ENCODE measurements at regions not wholly inside any gene's neighbourhood (a gene's known extent, or its start where the extent isn't known, plus 50 kb on each side); places are given as distances from the start of the nearest gene placed in this dataset.

DNA sequence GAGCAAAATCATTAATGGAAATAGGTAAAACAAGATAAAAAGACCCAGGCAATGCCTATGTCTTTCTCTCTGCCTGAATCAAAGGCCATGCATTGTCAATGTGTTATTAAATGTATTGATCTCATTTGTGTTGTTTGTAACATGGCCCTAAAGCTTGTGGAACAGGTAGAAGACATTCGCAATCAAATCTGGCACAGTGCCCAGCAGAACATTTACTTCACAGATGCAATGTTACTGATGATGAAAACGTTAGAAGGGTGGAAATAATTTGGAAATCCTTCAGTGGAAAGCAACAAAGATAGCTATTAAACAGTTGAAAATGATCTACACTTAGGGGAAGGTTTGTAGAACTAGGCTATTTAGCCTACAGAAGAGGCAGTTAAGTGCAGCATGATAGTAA is 368.2 kb downstream of the EPHA4 start:
- Histone ChIP-seq H2AFZ (ENCODE audit: low read depth, low read length) (no peak overlapping the region), H3K36me3 (ENCODE audit: insufficient read depth, low read length) (no peaks in the 10 kb centered on the region), H3K9ac (ENCODE audit: low read length) (no peak overlapping the region), H3K4me2 (ENCODE audit: low read length) (no peak overlapping the region), H3K27ac (ENCODE audit: low read length) (no peak overlapping the region), H3K9me2 (ENCODE audit: insufficient read depth, low read length) (no peaks in the 10 kb centered on the region), H3K4me3 (ENCODE audit: low read length) (no peak overlapping the region), H3K27me3 (ENCODE audit: insufficient read depth, low read depth, low read length) (no peaks in the 10 kb centered on the region), H3F3A (ENCODE audit: insufficient read depth, low read length, poor library complexity, severe bottlenecking) (no peaks in the 10 kb centered on the region), H3K79me2 (replicated peaks; ENCODE audit: insufficient read depth, low read length) (no peaks in the 10 kb centered on the region), H3K9me3 (ENCODE audit: low read length) (no peaks in the 10 kb centered on the region), H4K20me1 (ENCODE audit: insufficient read depth) (no peaks in the 10 kb centered on the region)
- TF ChIP-seq SMC3 (conservative IDR thresholded peaks at IDR 0.05; ENCODE audit: poor library complexity) (no peak), POLR2AphosphoS5 (IDR thresholded peaks at IDR 0.05) (no peak), RAD21 (conservative IDR thresholded peaks at IDR 0.05) (no peak), TAF1 (IDR thresholded peaks at IDR 0.05; ENCODE audit: low read depth) (no peak), EZH2 (IDR thresholded peaks at IDR 0.05; ENCODE audit: borderline replicate concordance, insufficient read depth, low read length, poor library complexity, severe bottlenecking) (no peak), MXI1 (conservative IDR thresholded peaks at IDR 0.05; ENCODE audit: poor library complexity, severe bottlenecking) (no peak), EP300 (conservative IDR thresholded peaks at IDR 0.05; ENCODE audit: poor library complexity, severe bottlenecking) (no peak)
- TF ChIP-seq, protein P1, sequence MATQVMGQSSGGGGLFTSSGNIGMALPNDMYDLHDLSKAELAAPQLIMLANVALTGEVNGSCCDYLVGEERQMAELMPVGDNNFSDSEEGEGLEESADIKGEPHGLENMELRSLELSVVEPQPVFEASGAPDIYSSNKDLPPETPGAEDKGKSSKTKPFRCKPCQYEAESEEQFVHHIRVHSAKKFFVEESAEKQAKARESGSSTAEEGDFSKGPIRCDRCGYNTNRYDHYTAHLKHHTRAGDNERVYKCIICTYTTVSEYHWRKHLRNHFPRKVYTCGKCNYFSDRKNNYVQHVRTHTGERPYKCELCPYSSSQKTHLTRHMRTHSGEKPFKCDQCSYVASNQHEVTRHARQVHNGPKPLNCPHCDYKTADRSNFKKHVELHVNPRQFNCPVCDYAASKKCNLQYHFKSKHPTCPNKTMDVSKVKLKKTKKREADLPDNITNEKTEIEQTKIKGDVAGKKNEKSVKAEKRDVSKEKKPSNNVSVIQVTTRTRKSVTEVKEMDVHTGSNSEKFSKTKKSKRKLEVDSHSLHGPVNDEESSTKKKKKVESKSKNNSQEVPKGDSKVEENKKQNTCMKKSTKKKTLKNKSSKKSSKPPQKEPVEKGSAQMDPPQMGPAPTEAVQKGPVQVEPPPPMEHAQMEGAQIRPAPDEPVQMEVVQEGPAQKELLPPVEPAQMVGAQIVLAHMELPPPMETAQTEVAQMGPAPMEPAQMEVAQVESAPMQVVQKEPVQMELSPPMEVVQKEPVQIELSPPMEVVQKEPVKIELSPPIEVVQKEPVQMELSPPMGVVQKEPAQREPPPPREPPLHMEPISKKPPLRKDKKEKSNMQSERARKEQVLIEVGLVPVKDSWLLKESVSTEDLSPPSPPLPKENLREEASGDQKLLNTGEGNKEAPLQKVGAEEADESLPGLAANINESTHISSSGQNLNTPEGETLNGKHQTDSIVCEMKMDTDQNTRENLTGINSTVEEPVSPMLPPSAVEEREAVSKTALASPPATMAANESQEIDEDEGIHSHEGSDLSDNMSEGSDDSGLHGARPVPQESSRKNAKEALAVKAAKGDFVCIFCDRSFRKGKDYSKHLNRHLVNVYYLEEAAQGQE (IDR thresholded peaks at IDR 0.05; ENCODE audit: borderline replicate concordance), result no peak
- TF ChIP-seq, protein P2, sequence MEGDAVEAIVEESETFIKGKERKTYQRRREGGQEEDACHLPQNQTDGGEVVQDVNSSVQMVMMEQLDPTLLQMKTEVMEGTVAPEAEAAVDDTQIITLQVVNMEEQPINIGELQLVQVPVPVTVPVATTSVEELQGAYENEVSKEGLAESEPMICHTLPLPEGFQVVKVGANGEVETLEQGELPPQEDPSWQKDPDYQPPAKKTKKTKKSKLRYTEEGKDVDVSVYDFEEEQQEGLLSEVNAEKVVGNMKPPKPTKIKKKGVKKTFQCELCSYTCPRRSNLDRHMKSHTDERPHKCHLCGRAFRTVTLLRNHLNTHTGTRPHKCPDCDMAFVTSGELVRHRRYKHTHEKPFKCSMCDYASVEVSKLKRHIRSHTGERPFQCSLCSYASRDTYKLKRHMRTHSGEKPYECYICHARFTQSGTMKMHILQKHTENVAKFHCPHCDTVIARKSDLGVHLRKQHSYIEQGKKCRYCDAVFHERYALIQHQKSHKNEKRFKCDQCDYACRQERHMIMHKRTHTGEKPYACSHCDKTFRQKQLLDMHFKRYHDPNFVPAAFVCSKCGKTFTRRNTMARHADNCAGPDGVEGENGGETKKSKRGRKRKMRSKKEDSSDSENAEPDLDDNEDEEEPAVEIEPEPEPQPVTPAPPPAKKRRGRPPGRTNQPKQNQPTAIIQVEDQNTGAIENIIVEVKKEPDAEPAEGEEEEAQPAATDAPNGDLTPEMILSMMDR (IDR thresholded peaks at IDR 0.05; ENCODE audit: poor library complexity, severe bottlenecking), result no peak

DNA sequence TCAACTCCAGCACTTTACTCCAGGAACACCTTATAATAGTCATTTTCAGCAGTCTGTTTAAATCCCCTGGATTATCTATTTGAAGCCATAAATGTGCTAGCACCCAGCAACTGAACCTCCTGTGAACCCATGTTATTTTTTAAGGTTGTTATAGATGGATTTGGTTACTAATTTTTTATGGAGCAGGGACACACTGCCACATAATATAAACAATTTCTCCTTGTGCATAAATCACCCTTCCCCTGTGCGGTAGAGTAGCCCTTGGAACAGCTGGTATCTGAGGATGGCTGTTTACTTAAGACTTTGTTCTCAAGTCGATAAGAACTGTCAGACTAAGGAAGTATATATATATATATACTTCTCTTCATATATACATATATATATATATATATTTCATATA is 367.4 kb downstream of the EPHA4 start:
- Histone ChIP-seq H3K27ac (ENCODE audit: low read length) (no peak overlapping the region), H3F3A (ENCODE audit: insufficient read depth, low read length, poor library complexity, severe bottlenecking) (no peaks in the 10 kb centered on the region), H3K36me3 (ENCODE audit: insufficient read depth, low read length) (no peaks in the 10 kb centered on the region), H3K4me2 (ENCODE audit: low read length) (no peak overlapping the region), H3K9me3 (ENCODE audit: low read length) (no peaks in the 10 kb centered on the region), H2AFZ (ENCODE audit: low read depth, low read length) (no peak overlapping the region), H3K9me2 (ENCODE audit: insufficient read depth, low read length) (no peaks in the 10 kb centered on the region), H3K27me3 (ENCODE audit: insufficient read depth, low read depth, low read length) (no peaks in the 10 kb centered on the region), H3K9ac (ENCODE audit: low read length) (no peak overlapping the region), H3K79me2 (replicated peaks; ENCODE audit: insufficient read depth, low read length) (no peaks in the 10 kb centered on the region), H3K4me3 (ENCODE audit: low read length) (no peak overlapping the region), H4K20me1 (ENCODE audit: insufficient read depth) (no peaks in the 10 kb centered on the region)
- TF ChIP-seq TAF1 (IDR thresholded peaks at IDR 0.05; ENCODE audit: low read depth), result no peak
- TF ChIP-seq, protein P2 (IDR thresholded peaks at IDR 0.05; ENCODE audit: poor library complexity, severe bottlenecking), result no peak
- TF ChIP-seq RAD21 (conservative IDR thresholded peaks at IDR 0.05), result no peak
- no peak for TF ChIP-seq POLR2AphosphoS5 (IDR thresholded peaks at IDR 0.05)
- no peak for TF ChIP-seq EZH2 (IDR thresholded peaks at IDR 0.05; ENCODE audit: borderline replicate concordance, insufficient read depth, low read length, poor library complexity, severe bottlenecking)
- no peak for TF ChIP-seq MXI1 (conservative IDR thresholded peaks at IDR 0.05; ENCODE audit: poor library complexity, severe bottlenecking)
- no peak for TF ChIP-seq EP300 (conservative IDR thresholded peaks at IDR 0.05; ENCODE audit: poor library complexity, severe bottlenecking)
- no peak for TF ChIP-seq SMC3 (conservative IDR thresholded peaks at IDR 0.05; ENCODE audit: poor library complexity)
- TF ChIP-seq, protein P1 (IDR thresholded peaks at IDR 0.05; ENCODE audit: borderline replicate concordance), result no peak
